Smooth muscle cell (in vitro differentiated cells): ENCODE measurements at regions not wholly inside any gene's neighbourhood (a gene's known extent, or its start where the extent isn't known, plus 50 kb on each side); places are given as distances from the start of the nearest gene placed in this dataset.

Source experiments
- DNase-seq: peaks from one replicate; lab custom pipeline; 2025; ENCODE audit not compliant: unreplicated experiment; lab: John Stamatoyannopoulos, UW
- H2AFZ ChIP-seq: fragments of 200-600 bp; sonication (generic); 2 replicates; pipeline ENCODE4 v1.6.0; 2016; ENCODE audit warnings: antibody characterized with exemption, low read depth, mild to moderate bottlenecking
- H3F3A ChIP-seq: fragments of 200-600 bp; sonication (generic); 2 replicates; pipeline ENCODE4 v1.6.0; 2017; ENCODE audit warnings: antibody characterized with exemption, low read depth
- H3K27ac ChIP-seq: fragments of 200-600 bp; sonication (generic); 2 replicates; pipeline ENCODE4 v1.5.1; 2016; ENCODE audit warnings: low read depth, mild to moderate bottlenecking
- H3K27me3 ChIP-seq: fragments of 200-600 bp; sonication (generic); 2 replicates; pipeline ENCODE4 v1.6.1; 2016; ENCODE audit warnings: low read depth, mild to moderate bottlenecking
- H3K36me3 ChIP-seq: fragments of 200-600 bp; sonication (generic); 2 replicates; pipeline ENCODE4 v1.5.1; 2016; ENCODE audit warnings: low read depth
- H3K4me1 ChIP-seq: fragments of 200-600 bp; sonication (generic); 2 replicates; pipeline ENCODE4 v1.5.1; 2016; ENCODE audit warnings: low read depth
- H3K4me2 ChIP-seq: fragments of 200-600 bp; sonication (generic); 2 replicates; pipeline ENCODE4 v1.6.0; 2016; ENCODE audit warnings: mild to moderate bottlenecking
- H3K4me3 ChIP-seq: fragments of 200-600 bp; sonication (generic); 2 replicates; pipeline ENCODE4 v1.5.1; 2016; ENCODE audit warnings: mild to moderate bottlenecking
- H3K79me2 ChIP-seq: fragments of 200-600 bp; sonication (generic); 2 replicates; pipeline ENCODE4 v1.6.0; 2016; ENCODE audit warnings: low read depth, mild to moderate bottlenecking
- H3K9ac ChIP-seq: fragments of 200-600 bp; sonication (generic); 2 replicates; pipeline ENCODE4 v1.6.0; 2016; ENCODE audit warnings: low read depth
- H3K9me3 ChIP-seq: fragments of 200-600 bp; sonication (generic); replicated peaks from 2 replicates; pipeline ENCODE4 v1.5.1; 2016; ENCODE audit warnings: low read depth
- H4K20me1 ChIP-seq: fragments of 200-600 bp; sonication (generic); 2 replicates; pipeline ENCODE4 v1.6.0; 2016; ENCODE audit warnings: low read depth
- CTCF ChIP-seq: fragments of 200-600 bp; sonication (generic); IDR thresholded peaks from 2 replicates; pipeline ENCODE4 v1.5.1; 2017; ENCODE audit warnings: borderline replicate concordance, mild to moderate bottlenecking, antibody characterized with exemption; ENCODE audit not compliant: insufficient read depth, poor library complexity, severe bottlenecking
- WGBS: methylation state at CpG from one replicate; pipeline ENCODE4 v1.1.7; 2016; ENCODE audit warnings: low lambda C conversion rate; 5-methylcytosine and 5-hydroxymethylcytosine counted together

- no peak overlapping the region for H2AFZ ChIP-seq
- no peaks in the 10 kb centered on the region for H3K36me3 ChIP-seq
- no peak overlapping the region for H3K9ac ChIP-seq
- 68% methylated on average over 1 of the region's 1 CpG for WGBS
- no peak for DNase-seq
- H3K4me3 ChIP-seq: no peak overlapping the region
- no peaks in the 10 kb centered on the region for H3K79me2 ChIP-seq
- no peak for TF ChIP-seq CTCF
- no peak overlapping the region for H3K4me2 ChIP-seq
- no peaks in the 10 kb centered on the region for H3K4me1 ChIP-seq
- H4K20me1 ChIP-seq: no peaks in the 10 kb centered on the region
- H3K27ac ChIP-seq: no peak overlapping the region
- no peaks in the 10 kb centered on the region for H3F3A ChIP-seq
- H3K9me3 ChIP-seq: no peaks in the 10 kb centered on the region
- no peaks in the 10 kb centered on the region for H3K27me3 ChIP-seq
Measured at GRCh38 chr12:98319716-98320425, 195.5 kb upstream of the TMPO start.

- Histone ChIP-seq H3K9ac (no peak overlapping the region), H3K27ac (no peak overlapping the region), H3K9me3 (no peaks in the 10 kb centered on the region), H3K27me3 (no peaks in the 10 kb centered on the region), H4K20me1 (no peaks in the 10 kb centered on the region), H3K4me1 (no peaks in the 10 kb centered on the region), H3F3A (no peaks in the 10 kb centered on the region), H3K79me2 (no peaks in the 10 kb centered on the region), H3K4me3 (no peak overlapping the region), H2AFZ (no peak overlapping the region), H3K4me2 (no peak overlapping the region), H3K36me3 (no peaks in the 10 kb centered on the region)
- DNase-seq: no peak
- no peak for TF ChIP-seq CTCF
Measured at GRCh38 chr12:98325003-98325402, 190.4 kb upstream of the TMPO start.

- no peak overlapping the region for H3K4me2 ChIP-seq
- TF ChIP-seq CTCF: no peak
- H3K9me3 ChIP-seq: no peaks in the 10 kb centered on the region
- no peaks in the 10 kb centered on the region for H3F3A ChIP-seq
- H3K79me2 ChIP-seq: no peaks in the 10 kb centered on the region
- 95% methylated on average over 2 of the region's 2 CpGs for WGBS
- no peak overlapping the region for H3K9ac ChIP-seq
- no peaks in the 10 kb centered on the region for H3K4me1 ChIP-seq
- no peaks in the 10 kb centered on the region for H3K27me3 ChIP-seq
- no peak overlapping the region for H3K27ac ChIP-seq
- no peak for DNase-seq
- H3K4me3 ChIP-seq: no peak overlapping the region
- no peak overlapping the region for H2AFZ ChIP-seq
- no peaks in the 10 kb centered on the region for H3K36me3 ChIP-seq
- H4K20me1 ChIP-seq: no peaks in the 10 kb centered on the region
Measured at GRCh38 chr12:98328467-98328866, 186.9 kb upstream of the TMPO start.

- WGBS: 87% methylated on average over 5 of the region's 5 CpGs
- no peak overlapping the region for H3K9ac ChIP-seq
- no peak overlapping the region for H3K27ac ChIP-seq
- H3F3A ChIP-seq: no peaks in the 10 kb centered on the region
- H3K9me3 ChIP-seq: no peaks in the 10 kb centered on the region
- TF ChIP-seq CTCF: no peak
- no peak for DNase-seq
- no peaks in the 10 kb centered on the region for H3K36me3 ChIP-seq
- H3K27me3 ChIP-seq: no peaks in the 10 kb centered on the region
- no peak overlapping the region for H3K4me2 ChIP-seq
- no peaks in the 10 kb centered on the region for H3K79me2 ChIP-seq
- no peaks in the 10 kb centered on the region for H3K4me1 ChIP-seq
- no peak overlapping the region for H3K4me3 ChIP-seq
- H2AFZ ChIP-seq: no peak overlapping the region
- no peaks in the 10 kb centered on the region for H4K20me1 ChIP-seq
Measured at GRCh38 chr12:98329589-98329988, 185.8 kb upstream of the TMPO start.
